OCI-LY1 (cell line): ENCODE measurements at regions not wholly inside any gene's neighbourhood (a gene's known extent, or its start where the extent isn't known, plus 50 kb on each side); places are given as distances from the start of the nearest gene placed in this dataset.

Experiments used
- H2AFZ ChIP-seq: fragments of 200-600 bp; sonication (generic), shearing (Covaris generic); 2 replicates; pipeline ENCODE4 v1.6.0; 2014; ENCODE audit warnings: antibody characterized with exemption, mild to moderate bottlenecking, low read length
- H3F3A ChIP-seq: fragments of 200-600 bp; sonication (generic), shearing (Covaris generic); 2 replicates; pipeline ENCODE4 v1.6.0; 2014; ENCODE audit warnings: mild to moderate bottlenecking, antibody characterized with exemption, low read length, moderate library complexity; ENCODE audit not compliant: insufficient read depth
- H3K27ac ChIP-seq: fragments of 200-600 bp; sonication (generic); 2 replicates; pipeline ENCODE4 v1.5.1; 2014; ENCODE audit warnings: low read length, mixed run types, mild to moderate bottlenecking, low read depth; ENCODE audit not compliant: poor library complexity, severe bottlenecking
- H3K27me3 ChIP-seq: fragments of 200-600 bp; sonication (generic); 2 replicates; pipeline ENCODE4 v1.6.0; 2014; ENCODE audit warnings: antibody characterized with exemption, mild to moderate bottlenecking, low read length, moderate library complexity; ENCODE audit not compliant: insufficient read depth
- H3K36me3 ChIP-seq: fragments of 200-600 bp; sonication (generic); 2 replicates; pipeline ENCODE4 v1.6.1; 2014; ENCODE audit warnings: mild to moderate bottlenecking, antibody characterized with exemption, low read length, moderate library complexity, mixed read lengths; ENCODE audit not compliant: insufficient read depth
- H3K4me1 ChIP-seq: fragments of 200-600 bp; sonication (generic); 2 replicates; pipeline ENCODE4 v1.5.1; 2014; ENCODE audit warnings: mild to moderate bottlenecking, low read length, moderate library complexity; ENCODE audit not compliant: insufficient read depth, severe bottlenecking
- H3K4me2 ChIP-seq: fragments of 200-600 bp; sonication (generic), shearing (Covaris generic); 2 replicates; pipeline ENCODE4 v1.6.1; 2014; ENCODE audit warnings: low read length
- H3K4me3 ChIP-seq: fragments of 200-600 bp; sonication (generic); 2 replicates; pipeline ENCODE4 v1.5.1; 2014; ENCODE audit warnings: low read length, low read depth, mild to moderate bottlenecking, mixed read lengths; ENCODE audit not compliant: poor library complexity, severe bottlenecking
- H3K79me2 ChIP-seq: fragments of 200-600 bp; shearing (Covaris generic); 2 replicates; pipeline ENCODE4 v1.6.1; 2016; ENCODE audit warnings: mixed run types, low read length, mixed read lengths; ENCODE audit not compliant: insufficient read depth
- H3K9ac ChIP-seq: fragments of 200-600 bp; sonication (generic), shearing (Covaris generic); 2 replicates; pipeline ENCODE4 v1.6.1; 2014; ENCODE audit warnings: mild to moderate bottlenecking, low read length, mixed read lengths
- H3K9me2 ChIP-seq: fragments of 200-600 bp; sonication (generic), shearing (Covaris generic); 2 replicates; pipeline ENCODE4 v1.6.1; 2014; ENCODE audit warnings: low read depth, mild to moderate bottlenecking, low read length, mixed read lengths
- H3K9me3 ChIP-seq: fragments of 200-600 bp; shearing (Covaris generic); 2 replicates; pipeline ENCODE4 v1.6.1; 2014; ENCODE audit warnings: low read length, mixed read lengths
- H4K20me1 ChIP-seq: fragments of 200-600 bp; sonication (generic), shearing (Covaris generic); 2 replicates; pipeline ENCODE4 v1.6.0; 2016; ENCODE audit warnings: mild to moderate bottlenecking, low read length; ENCODE audit not compliant: insufficient read depth
- CTCF ChIP-seq: fragments of 200-600 bp; sonication (generic), shearing (Covaris generic); IDR thresholded peaks from 2 replicates; pipeline ENCODE4 v1.5.1; 2017; ENCODE audit warnings: mild to moderate bottlenecking, antibody characterized with exemption, low read length, moderate library complexity, mixed read lengths
- EZH2 ChIP-seq: fragments of 200-600 bp; sonication (generic), shearing (Covaris generic); IDR thresholded peaks from 2 replicates; pipeline ENCODE4 v1.8.0; 2017; ENCODE audit warnings: borderline replicate concordance, mixed run types, mild to moderate bottlenecking, antibody characterized with exemption, low read length, moderate library complexity, mixed read lengths

DNA sequence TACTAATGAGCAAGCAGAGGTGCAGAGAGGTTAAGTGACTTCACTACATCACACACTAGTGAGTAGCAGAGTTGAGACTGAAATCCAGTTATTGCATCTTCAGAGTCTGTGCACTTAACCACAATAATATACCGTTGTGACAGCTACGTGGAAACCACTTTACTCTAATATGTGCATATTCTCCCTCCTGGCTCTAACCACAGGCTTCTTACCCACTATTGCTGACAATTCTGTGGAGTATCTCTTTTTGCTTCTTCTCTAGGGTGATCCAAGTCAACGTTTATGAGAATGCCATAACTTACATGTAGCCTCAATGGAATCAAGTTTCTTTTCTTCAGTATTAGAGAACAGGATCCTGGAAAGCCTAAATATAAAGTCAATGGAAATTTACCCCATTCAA, 64.2 kb upstream of the MEOX2 start:
- H2AFZ ChIP-seq = no peak overlapping the region
- H4K20me1 ChIP-seq = no peaks in the 10 kb centered on the region
- no peaks in the 10 kb centered on the region for H3K9me2 ChIP-seq
- no peak overlapping the region for H3K4me3 ChIP-seq
- no peaks in the 10 kb centered on the region for H3K4me1 ChIP-seq
- H3K27ac ChIP-seq = no peak overlapping the region
- H3K27me3 ChIP-seq = no peaks in the 10 kb centered on the region
- no peak overlapping the region for H3K9ac ChIP-seq
- H3F3A ChIP-seq = no peaks in the 10 kb centered on the region
- H3K4me2 ChIP-seq = no peak overlapping the region
- TF ChIP-seq CTCF = no peak
- TF ChIP-seq EZH2 = no peak
- no peaks in the 10 kb centered on the region for H3K9me3 ChIP-seq
- no peaks in the 10 kb centered on the region for H3K36me3 ChIP-seq
- no peaks in the 10 kb centered on the region for H3K79me2 ChIP-seq

- Histone ChIP-seq H2AFZ (no peak overlapping the region), H3K4me1 (no peaks in the 10 kb centered on the region), H3F3A (no peaks in the 10 kb centered on the region), H3K9me2 (no peaks in the 10 kb centered on the region), H3K4me2 (no peak overlapping the region), H3K9me3 (no peaks in the 10 kb centered on the region), H4K20me1 (no peaks in the 10 kb centered on the region), H3K9ac (no peak overlapping the region), H3K27ac (no peak overlapping the region), H3K79me2 (no peaks in the 10 kb centered on the region), H3K27me3 (no peaks in the 10 kb centered on the region), H3K36me3 (no peaks in the 10 kb centered on the region), H3K4me3 (no peak overlapping the region)
- TF ChIP-seq EZH2 (no peak), CTCF (no peak)
Measured at GRCh38 chr7:15749631-15750030, 63.1 kb upstream of the MEOX2 start.

DNA sequence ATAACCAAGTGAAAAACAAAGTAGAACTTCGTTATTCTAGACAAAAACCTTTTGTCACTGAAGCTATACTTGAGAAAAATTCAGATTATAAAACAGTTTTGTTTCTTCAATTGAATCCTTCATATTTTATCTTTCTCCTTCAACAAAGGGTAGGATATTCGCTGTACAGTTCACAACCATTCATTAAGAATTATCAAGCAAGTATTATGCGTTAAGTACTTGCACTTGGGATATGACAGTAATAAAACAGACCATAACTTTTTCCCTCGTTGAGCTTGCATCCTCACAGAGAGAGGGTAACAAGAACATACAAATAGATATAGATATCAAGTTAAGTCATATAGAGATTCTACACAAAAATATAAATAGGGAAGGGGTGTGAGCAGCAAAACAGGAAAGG, 61.2 kb upstream of the MEOX2 start:
- Histone ChIP-seq H4K20me1 (no peaks in the 10 kb centered on the region), H3K9me2 (no peaks in the 10 kb centered on the region), H3K27me3 (no peaks in the 10 kb centered on the region), H3K36me3 (no peaks in the 10 kb centered on the region), H3K4me3 (no peak overlapping the region), H3K4me2 (no peak overlapping the region), H3K4me1 (no peaks in the 10 kb centered on the region), H3F3A (no peaks in the 10 kb centered on the region), H3K9ac (no peak overlapping the region), H3K79me2 (no peaks in the 10 kb centered on the region), H2AFZ (no peak overlapping the region), H3K27ac (no peak overlapping the region), H3K9me3 (no peaks in the 10 kb centered on the region)
- TF ChIP-seq EZH2 (no peak), CTCF (no peak)
